HT-29 (cell line): ENCODE measurements at regions not wholly inside any gene's neighbourhood (a gene's known extent, or its start where the extent isn't known, plus 50 kb on each side); places are given as distances from the start of the nearest gene placed in this dataset.
A peak's percentile ranks its signal among the peaks of the same experiment; 100 is the strongest.
"Not testable (repeated sequence)": the region's sequence is repeated elsewhere in the genome, so short reads cannot be mapped to it uniquely, and the experiment has no call there.

Experiments used
- DNase-seq: peaks from one replicate; pipeline ENCODE4 v3.0.0-alpha.2; 2015; ENCODE audit warnings: low spot score

DNA sequence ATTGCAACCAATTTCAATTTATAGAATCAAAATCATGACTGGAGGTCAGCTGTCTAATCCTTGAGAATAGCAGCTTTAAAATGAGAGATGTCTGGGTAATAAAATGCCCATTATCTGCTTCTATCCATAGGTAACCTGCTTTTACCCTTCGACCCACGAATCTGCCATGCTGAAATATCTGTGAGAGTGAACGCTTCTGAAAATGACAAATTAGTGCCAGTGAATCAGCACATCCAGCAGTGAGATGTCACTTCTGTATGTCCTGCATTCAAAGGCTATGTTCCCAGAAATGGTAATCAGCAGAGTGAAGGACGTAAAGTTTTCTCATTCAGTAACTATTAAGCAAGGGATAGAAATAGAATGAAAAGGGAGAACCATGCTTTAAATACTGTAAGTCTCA lies 532.4 kb upstream of the ITGA1 start:
- no peak for DNase-seq

DNA sequence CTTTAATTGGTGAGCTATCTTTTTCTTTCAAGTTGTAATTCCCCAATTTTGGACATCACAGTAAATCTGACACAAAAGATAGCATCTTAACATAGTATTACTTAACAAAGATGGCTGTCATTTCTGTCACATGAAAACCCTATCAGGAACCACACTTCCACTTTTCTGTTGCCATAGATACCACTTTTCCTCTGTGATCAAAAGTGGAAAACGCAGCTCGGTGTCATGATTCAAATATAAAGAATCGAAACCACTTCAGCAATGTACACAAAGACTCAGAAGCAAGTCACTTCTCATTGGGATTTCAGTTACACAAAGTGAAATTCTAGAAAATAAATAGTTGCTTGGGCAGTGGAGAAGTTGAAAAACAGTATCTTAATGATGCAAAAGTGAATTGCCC lies 524.9 kb upstream of the ITGA1 start:
- DNase-seq: no peak

GRCh38 chr5:52269401-52269800 lies 518.3 kb upstream of the ITGA1 start:
- no peak for DNase-seq

DNA sequence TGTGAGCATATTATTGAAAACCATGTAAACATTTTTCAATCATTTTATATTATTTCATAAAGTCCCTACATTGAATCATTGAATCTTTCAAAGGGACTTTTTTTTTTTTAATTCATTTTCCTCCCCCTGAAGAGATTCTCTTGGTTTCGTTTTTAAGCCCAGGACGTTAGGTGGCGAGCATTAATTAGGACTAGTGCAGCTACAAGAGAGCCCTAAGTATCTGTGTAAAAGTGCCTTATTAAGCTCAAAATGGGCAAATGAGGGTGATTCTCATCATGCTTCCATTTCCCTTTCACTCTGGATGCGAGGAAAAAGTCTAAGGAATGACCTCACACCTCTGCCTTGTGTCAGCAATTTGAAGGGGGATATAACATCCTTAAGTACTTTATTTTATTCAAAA lies 517.9 kb upstream of the ITGA1 start:
- no peak for DNase-seq

GRCh38 chr5:52275639-52276038 lies 512.1 kb upstream of the ITGA1 start:
- DNase-seq: no peak

DNA sequence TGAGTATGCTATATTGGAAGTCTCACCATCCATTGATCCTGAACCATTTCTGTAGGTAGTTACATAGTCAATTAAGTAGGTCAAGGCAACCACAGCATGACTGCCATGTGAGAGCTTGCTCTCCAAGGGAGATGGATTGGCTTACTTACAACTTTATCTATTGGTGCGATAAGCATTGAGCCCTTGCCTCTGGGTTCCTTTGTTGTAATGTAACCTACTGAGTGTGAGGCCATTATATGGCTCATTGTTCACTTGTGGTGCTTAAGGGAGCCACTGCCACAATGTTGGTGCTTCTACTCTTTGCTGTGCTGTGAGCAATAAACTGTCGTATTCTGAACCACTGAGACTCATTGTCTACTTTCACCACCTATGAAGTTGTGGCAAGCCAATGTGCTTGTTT lies 510.6 kb upstream of the ITGA1 start:
- no peak for DNase-seq

DNA sequence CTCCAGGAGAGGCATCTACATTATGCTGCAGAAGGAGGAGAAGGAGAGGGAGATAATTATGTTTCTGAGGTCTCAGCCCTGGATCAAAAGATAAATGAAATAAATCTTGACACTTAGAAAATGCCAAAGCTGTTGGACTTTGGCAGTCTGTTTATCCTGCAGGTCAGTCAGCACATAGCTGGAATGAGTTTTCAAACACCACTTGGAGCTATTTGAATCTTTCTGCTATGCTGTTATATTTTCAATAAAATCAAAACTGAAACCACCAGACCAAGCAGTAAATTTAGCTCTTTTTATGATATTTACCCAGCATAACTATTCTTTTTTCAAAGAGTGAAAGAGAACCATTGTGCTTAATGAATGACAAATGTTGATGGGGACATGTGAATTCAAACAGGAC lies 505.1 kb upstream of the ITGA1 start:
- DNase-seq: no peak

DNA sequence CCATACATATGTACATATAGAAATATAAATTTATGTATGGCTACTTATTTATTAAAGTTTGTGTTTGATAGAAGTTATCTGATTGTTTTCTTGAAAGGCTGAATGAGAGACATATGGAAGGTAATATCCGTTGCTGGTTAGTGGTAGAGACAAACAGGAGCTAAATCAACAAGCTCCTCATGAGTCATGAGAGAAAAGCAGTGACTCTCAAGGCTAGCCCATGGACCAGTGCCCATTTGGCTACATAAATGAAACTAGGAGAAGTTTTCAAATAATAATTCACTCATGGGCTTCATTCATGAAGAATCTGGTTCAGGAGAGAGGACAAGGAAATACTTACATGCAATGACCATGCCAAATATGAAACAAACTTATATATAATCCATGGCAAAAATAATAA lies 504.5 kb upstream of the ITGA1 start:
- peak; percentile 37 for DNase-seq

GRCh38 chr5:52300703-52301372 lies 486.9 kb upstream of the ITGA1 start:
- no peak for DNase-seq

- DNase-seq: not testable (repeated sequence)
These were observed 482.9 kb upstream of the ITGA1 start for GRCh38 chr5:52304816-52305215.

GRCh38 chr5:52328220-52328806 lies 459.4 kb upstream of the ITGA1 start:
- DNase-seq: no peak

DNA sequence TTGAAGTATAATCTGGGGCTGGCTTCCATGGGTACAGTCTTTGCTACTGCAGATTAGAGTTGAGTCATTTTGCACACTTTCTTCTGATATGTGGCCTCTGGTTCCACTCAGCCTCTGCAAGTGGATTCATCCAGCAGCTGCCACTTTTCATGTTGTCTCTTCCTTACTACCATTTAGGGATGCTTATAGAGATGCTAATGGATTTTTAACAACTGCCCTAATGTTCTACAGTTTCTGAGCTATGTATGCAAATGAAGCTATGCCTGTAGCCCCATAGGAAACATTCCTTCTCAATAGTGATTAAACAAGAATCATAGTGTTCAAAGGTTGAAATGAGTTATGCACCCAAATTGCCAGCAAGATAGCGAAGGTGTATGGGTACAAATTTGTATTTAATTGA lies 456.0 kb upstream of the ITGA1 start:
- no peak for DNase-seq

GRCh38 chr5:52334367-52334766 lies 453.3 kb upstream of the ITGA1 start:
- DNase-seq: no peak

DNA sequence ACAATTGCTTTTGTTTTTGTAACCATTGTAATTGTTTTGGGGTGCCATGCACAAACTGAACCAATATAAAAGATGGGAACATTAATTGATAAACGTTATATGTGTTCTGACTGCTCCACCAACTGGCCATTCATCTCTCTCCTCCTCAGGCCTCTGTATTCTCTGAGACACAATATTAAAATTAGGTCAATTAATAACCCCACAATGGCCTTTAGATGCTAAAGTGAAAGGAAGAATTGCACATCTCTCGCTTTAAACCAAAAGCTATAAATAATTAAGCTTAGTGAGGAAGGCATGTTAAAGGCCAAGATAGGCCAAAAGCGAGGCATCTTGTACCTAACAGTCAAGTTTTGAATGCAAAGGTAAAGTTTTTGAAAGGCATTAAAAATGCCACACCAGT lies 448.4 kb upstream of the ITGA1 start:
- DNase-seq: no peak

- DNase-seq: peak; percentile 67
These were observed 445.4 kb upstream of the ITGA1 start for GRCh38 chr5:52342361-52342760.

- DNase-seq: peak; percentile 78
These were observed 431.3 kb upstream of the ITGA1 start for GRCh38 chr5:52356311-52356918.

- no peak for DNase-seq
These were observed 428.5 kb upstream of the ITGA1 start for GRCh38 chr5:52359261-52359660.

- no peak for DNase-seq
These were observed 426.7 kb upstream of the ITGA1 start for GRCh38 chr5:52360985-52361384.

GRCh38 chr5:52374286-52374685 lies 413.4 kb upstream of the ITGA1 start:
- DNase-seq: no peak

- no peak for DNase-seq
These were observed 411.7 kb upstream of the ITGA1 start for GRCh38 chr5:52375969-52376368.

- no peak for DNase-seq
These were observed 411.1 kb upstream of the ITGA1 start for GRCh38 chr5:52376592-52376991.

DNA sequence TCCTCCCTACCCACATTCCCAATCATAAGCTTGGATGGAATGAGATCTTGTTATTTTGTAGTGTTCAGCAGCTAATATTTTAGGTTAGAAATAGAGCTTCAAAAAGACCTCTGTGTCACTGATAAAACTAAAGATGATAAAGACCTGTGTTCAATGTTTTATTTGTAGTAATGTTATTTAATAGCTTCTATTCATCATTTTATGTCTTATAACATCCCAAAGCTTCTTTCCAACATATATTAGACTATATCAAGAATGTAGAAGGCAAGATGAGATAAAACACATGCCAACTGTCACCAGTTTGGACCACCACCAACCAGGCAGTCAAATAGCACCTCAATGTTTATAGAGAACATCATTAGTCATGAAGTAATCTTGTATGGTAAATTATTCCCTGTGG lies 409.5 kb upstream of the ITGA1 start:
- DNase-seq: no peak

- DNase-seq: no peak
These were observed 399.4 kb upstream of the ITGA1 start for GRCh38 chr5:52388349-52388748.
